Mesenteric fat pad (tissue), 1 donor: ENCODE measurements at regions not wholly inside any gene's neighbourhood (a gene's known extent, or its start where the extent isn't known, plus 50 kb on each side); places are given as distances from the start of the nearest gene placed in this dataset.

Source experiments
- DNase-seq: peaks from one replicate; pipeline ENCODE4 v3.0.0-alpha.2; 2020; ENCODE audit warnings: low spot score
- donor health status: DM: yes; HTN: yes; CAD: no.

- peak; percentile 81 for DNase-seq
Measured at GRCh38 chr6:4359108-4359730, 223.8 kb upstream of the ECI2 start.

GRCh38 chr6:4358414-4359107, 223.2 kb upstream of the ECI2 start:
- peak; percentile 95 for DNase-seq

- peak; percentile 20 for DNase-seq
Measured at GRCh38 chr6:4357660-4358152, 222.3 kb upstream of the ECI2 start.

GRCh38 chr6:4356899-4357659, 221.7 kb upstream of the ECI2 start:
- peak; percentile 57 for DNase-seq

GRCh38 chr6:4355241-4355640, 219.9 kb upstream of the ECI2 start:
- peak; percentile 35 for DNase-seq

DNA sequence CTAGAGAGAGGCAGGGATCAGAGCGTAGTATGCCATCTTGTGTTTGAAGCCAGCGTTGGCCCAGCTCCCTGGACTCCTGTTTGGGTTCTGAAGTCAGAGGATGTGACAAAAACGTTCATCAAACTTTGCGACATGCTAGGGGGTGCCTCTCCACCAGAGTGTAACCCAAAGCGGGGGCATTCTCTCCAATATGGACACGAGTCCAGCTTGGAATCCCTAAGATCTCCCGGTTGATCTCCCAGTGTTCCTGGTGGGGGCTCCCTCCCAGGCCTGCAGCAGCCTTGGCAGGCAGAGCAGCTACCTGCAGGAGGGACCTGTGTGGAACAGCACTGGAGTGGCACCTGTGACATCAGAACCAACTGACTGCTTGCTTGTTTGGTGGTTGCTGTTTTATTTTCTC, 218.8 kb upstream of the ECI2 start:
- DNase-seq, result peak; percentile 83

GRCh38 chr6:4352731-4353130, 217.4 kb upstream of the ECI2 start:
- DNase-seq, result peak; percentile 26

DNA sequence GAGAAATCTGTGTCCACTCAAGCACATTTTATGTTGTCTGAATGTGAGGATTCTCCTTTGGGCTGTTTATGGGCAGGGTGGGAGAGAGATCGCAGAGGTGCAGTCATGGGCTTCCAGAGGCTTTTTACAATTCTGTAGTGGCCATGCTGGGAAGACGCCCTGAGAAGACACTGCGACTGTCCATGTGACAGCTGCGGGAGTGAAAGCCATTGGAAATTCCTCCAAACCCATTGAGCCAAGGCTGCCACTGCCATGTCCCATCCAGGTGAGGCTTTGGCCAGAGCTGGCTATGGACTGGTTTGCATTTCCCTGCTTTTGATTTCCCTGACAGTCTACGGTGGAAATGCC, 216.9 kb upstream of the ECI2 start:
- peak; percentile 45 for DNase-seq

- peak; percentile 88 for DNase-seq
Measured at GRCh38 chr6:4351520-4352321, 216.3 kb upstream of the ECI2 start.

DNA sequence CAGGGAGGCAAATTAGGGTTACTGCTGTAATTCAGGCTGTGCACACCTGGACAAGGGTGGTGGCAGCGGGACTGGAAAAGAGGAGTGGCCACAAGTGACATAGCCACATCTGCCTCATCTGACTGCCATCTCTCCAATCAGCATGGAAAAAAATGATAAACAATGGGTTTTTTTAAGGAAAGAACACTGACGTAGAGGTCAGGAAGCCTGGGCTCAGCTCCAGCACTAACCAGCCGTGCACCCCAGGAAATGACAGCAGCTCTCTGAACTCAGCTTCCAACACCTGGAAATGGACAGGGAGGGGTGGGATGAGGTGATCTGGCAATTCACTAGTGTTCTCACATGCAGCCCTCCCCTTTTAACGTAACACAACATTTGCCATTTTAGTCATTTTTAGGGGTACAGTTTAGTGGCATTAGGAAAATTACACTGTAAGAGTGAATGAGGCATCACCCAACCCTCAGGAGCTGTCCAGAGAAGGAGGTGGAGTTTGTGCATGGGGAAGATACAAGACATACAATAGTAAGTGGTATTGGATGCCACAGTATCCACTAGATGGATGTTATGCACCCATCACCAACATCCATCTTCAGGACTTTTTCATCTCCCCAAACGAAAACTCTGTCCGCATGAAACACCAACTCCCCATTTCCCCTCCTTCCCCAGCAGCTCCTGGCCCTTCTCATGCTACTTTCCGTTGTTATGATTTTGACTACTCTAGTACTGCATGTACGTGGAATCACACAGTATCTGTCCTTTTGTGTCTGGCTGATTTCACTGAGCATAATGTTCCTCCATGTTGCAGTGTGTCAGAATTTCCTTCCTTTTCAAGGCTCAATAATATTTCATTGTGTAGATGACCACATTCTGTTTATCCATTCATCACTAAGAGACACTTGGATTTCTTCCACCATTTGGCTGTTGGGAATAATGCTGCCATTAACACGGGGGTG, 215.5 kb upstream of the ECI2 start:
- DNase-seq, result peak; percentile 69

DNA sequence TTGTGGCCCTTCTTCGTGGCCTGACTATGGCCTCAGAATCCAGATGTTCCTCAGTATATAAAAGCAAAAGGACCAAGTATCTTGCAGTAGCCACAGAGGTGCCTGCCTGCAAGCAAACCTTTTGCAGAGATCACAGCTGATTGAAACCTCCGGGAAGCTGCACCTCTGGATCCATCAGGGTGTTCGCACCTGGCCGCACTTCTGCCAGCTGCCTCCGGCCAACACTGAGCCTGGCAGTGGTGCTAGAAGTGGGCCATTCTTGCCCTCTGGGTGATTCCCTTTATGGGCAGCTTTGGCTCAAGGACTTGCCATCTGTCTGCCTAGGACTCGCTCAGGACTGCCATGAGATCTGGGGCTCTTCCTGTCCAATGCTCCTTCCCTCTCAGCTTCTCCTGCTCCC, 214.6 kb upstream of the ECI2 start:
- peak; percentile 43 for DNase-seq

- DNase-seq, result peak; percentile 43
Measured at GRCh38 chr6:4349323-4349722, 213.9 kb upstream of the ECI2 start.

DNA sequence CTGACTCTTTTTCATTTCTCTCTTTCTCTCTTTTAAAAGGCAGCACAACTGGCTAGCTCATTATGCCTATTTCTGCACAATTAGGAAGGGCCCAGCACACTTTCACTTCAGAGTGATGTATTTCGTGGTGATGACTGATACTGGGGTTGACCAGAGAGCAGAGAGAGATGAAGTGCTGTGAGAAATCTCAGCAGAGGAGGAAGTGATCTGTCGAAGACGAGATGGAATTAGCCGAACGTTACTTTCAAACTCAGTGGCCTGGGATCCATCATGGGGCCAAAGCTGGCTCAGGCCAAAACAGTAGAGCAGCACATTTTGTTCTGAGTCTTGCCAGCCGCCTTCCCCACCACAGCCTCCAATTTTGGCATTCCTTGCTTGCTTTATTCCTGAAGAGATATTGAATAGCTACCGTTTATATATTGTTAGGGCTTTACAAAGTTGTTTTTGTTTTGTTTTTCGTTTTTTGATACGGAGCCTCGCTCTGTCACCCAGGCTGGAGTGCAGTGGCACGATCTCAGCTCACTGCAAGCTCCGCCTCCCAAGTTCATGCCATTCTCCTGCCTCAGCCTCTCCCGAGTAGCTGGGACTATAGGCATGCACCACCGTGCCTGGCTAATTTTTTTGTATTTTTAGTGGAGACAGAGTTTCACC, 213.2 kb upstream of the ECI2 start:
- peak; percentile 53 for DNase-seq

DNA sequence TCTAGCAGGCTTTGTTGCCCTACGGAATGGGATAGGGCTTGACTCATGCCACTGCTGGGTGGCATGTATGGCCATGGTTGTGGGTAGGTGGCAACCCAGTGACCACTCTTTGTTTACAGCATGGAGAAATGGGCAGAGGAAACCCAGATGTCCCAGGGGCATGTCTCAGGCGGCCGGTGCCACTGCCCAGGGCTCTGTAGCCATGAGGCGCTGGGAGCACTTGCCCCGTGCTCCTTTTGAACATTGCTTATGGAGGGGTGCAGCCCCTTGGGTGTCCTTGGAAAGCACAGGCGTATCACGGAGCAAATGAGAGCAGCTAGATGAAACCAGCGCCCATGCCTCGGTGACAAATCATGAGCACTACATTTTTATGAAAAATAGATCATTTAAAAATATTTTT, 212.5 kb upstream of the ECI2 start:
- DNase-seq, result peak; percentile 57

- DNase-seq, result peak; percentile 51
Measured at GRCh38 chr6:4346659-4347333, 211.4 kb upstream of the ECI2 start.

GRCh38 chr6:4345543-4345942, 210.2 kb upstream of the ECI2 start:
- DNase-seq, result no peak

GRCh38 chr6:4344317-4344899, 209.0 kb upstream of the ECI2 start:
- DNase-seq, result no peak

- no peak for DNase-seq
Measured at GRCh38 chr6:4342407-4343137, 207.2 kb upstream of the ECI2 start.
